H1 (cell line): ENCODE measurements at regions not wholly inside any gene's neighbourhood (a gene's known extent, or its start where the extent isn't known, plus 50 kb on each side); places are given as distances from the start of the nearest gene placed in this dataset.

ENCODE experiments used
- CTCF ChIA-PET: fragments of 300-600 bp; sonication (Branson Sonifier 250); formaldehyde crosslinking; loops from one replicate; lab custom pipeline; 2021; ENCODE audit not compliant: partially characterized antibody; lab: Charles Lee
- POLR2A ChIA-PET: fragments of 300-600 bp; sonication (Branson Sonifier 250); formaldehyde crosslinking; loops from one replicate; lab custom pipeline; 2021; ENCODE audit warnings: inconsistent platforms; ENCODE audit not compliant: partially characterized antibody; lab: Charles Lee
- DNase-seq, 2 experiments: peaks; one replicate each; pipeline versions ENCODE4 v3.0.0 to v3.0.0-alpha.2; 2010 to 2022; ENCODE audit warnings: low spot score in 2 of 2, low read depth in 1 of 2, mixed read lengths in 1 of 2
- FAIRE-seq: peaks from 2 replicates; lab custom pipeline; 2011; peaks lifted over from hg19 to GRCh38; lab: Jason Lieb, UNC
- H2AFZ ChIP-seq: 2 replicates; pipeline ENCODE4 v1.8.1; 2012; ENCODE audit warnings: low read length, inconsistent platforms
- H2AK5ac ChIP-seq: 2 replicates; pipeline ENCODE4 v1.6.1; 2013; ENCODE audit warnings: low read depth, low read length
- H2BK120ac ChIP-seq: replicated peaks from 2 replicates; pipeline ENCODE3; 2013; ENCODE audit warnings: low read depth, low read length, inconsistent platforms
- H2BK12ac ChIP-seq: 2 replicates; pipeline ENCODE4 v1.6.1; 2013; ENCODE audit warnings: low read depth, low read length
- H2BK15ac ChIP-seq: 2 replicates; pipeline ENCODE4 v1.6.1; 2013; ENCODE audit warnings: low read length
- H2BK20ac ChIP-seq: 2 replicates; pipeline ENCODE4 v1.6.1; 2013; ENCODE audit warnings: low read length
- H2BK5ac ChIP-seq: 2 replicates; pipeline ENCODE4 v1.6.1; 2013; ENCODE audit warnings: low read depth, low read length
- H3K14ac ChIP-seq: 2 replicates; pipeline ENCODE4 v1.6.1; 2013; ENCODE audit warnings: inconsistent platforms; ENCODE audit not compliant: insufficient read length
- H3K18ac ChIP-seq: 2 replicates; pipeline ENCODE4 v1.6.1; 2013; ENCODE audit warnings: low read length; ENCODE audit errors: extremely low read depth
- H3K23ac ChIP-seq: 2 replicates; pipeline ENCODE4 v1.6.1; 2013; ENCODE audit warnings: inconsistent platforms; ENCODE audit not compliant: insufficient read length
- H3K23me2 ChIP-seq: 2 replicates; pipeline ENCODE4 v1.6.1; 2013; ENCODE audit warnings: low read depth, low read length
- H3K27ac ChIP-seq: 2 replicates; pipeline ENCODE4 v1.6.1; 2011; ENCODE audit warnings: low read depth, low read length, inconsistent platforms
- H3K27me3 ChIP-seq, 4 experiments: replicated peaks in 1 of 4; 1 replicate in 1 of 4; 2 replicates in 3 of 4; pipeline versions ENCODE4 v1.6.1 to v1.8.1; 2011 to 2013; ENCODE audit warnings: low read length in 3 of 4, mild to moderate bottlenecking in 3 of 4, inconsistent platforms in 2 of 4, mixed read lengths in 2 of 4, moderate library complexity in 1 of 4; ENCODE audit not compliant: control insufficient read depth in 3 of 4, insufficient read depth in 3 of 4; ENCODE audit errors: extremely low read depth in 1 of 4
- H3K36me3 ChIP-seq, 4 experiments: 2 replicates each; pipeline versions ENCODE4 v1.6.1 to v1.8.1; 2011 to 2013; ENCODE audit warnings: mild to moderate bottlenecking in 4 of 4, low read length in 3 of 4, moderate library complexity in 2 of 4, control low read depth in 1 of 4, inconsistent platforms in 1 of 4; ENCODE audit not compliant: insufficient read depth in 4 of 4, control insufficient read depth in 2 of 4
- H3K4ac ChIP-seq: replicated peaks from 2 replicates; pipeline ENCODE3; 2013; ENCODE audit warnings: low read length, low read depth, mixed read lengths, inconsistent platforms; ENCODE audit not compliant: insufficient read length
- H3K4me1 ChIP-seq, 4 experiments: replicated peaks in 1 of 4; 1 replicate in 1 of 4; 2 replicates in 3 of 4; pipeline versions ENCODE4 v1.6.1 to v1.8.1; 2011 to 2013; ENCODE audit warnings: low read length in 3 of 4, inconsistent platforms in 2 of 4, mixed read lengths in 1 of 4; ENCODE audit not compliant: insufficient read depth in 4 of 4, control insufficient read depth in 3 of 4
- H3K4me2 ChIP-seq, 2 experiments: 2 replicates each; pipeline versions ENCODE4 v1.6.1 to v1.8.1; 2011 to 2013; ENCODE audit warnings: low read depth in 2 of 2, low read length in 2 of 2, control low read depth in 1 of 2, inconsistent platforms in 1 of 2, mild to moderate bottlenecking in 1 of 2; ENCODE audit not compliant: insufficient read depth in 1 of 2
- H3K4me3 ChIP-seq, 4 experiments: fragments of 200-600, 300-600 bp in 1 of 4; sonication (generic), shearing (Covaris generic), sonication (Bioruptor Twin) in 1 of 4; 2 replicates each; pipeline versions ENCODE4 v1.5.1 to v1.8.1; 2011 to 2016; ENCODE audit warnings: low read length in 4 of 4, low read depth in 3 of 4, control low read depth in 2 of 4, inconsistent platforms in 2 of 4, mild to moderate bottlenecking in 2 of 4, mixed read lengths in 1 of 4, moderate library complexity in 1 of 4; ENCODE audit not compliant: insufficient read depth in 2 of 4; ENCODE audit errors: extremely low read depth in 1 of 4
- H3K56ac ChIP-seq: replicated peaks from 2 replicates; pipeline ENCODE3; 2013; ENCODE audit warnings: low read depth, mild to moderate bottlenecking, mixed read lengths, low read length, inconsistent platforms; ENCODE audit not compliant: insufficient read length
- H3K79me1 ChIP-seq: 2 replicates; pipeline ENCODE4 v1.6.1; 2013; ENCODE audit warnings: low read depth, low read length, control low read depth
- H3K79me2 ChIP-seq, 2 experiments: 2 replicates each; pipeline versions ENCODE4 v1.6.1 to v1.8.1; 2012 to 2013; ENCODE audit warnings: low read length in 2 of 2, mild to moderate bottlenecking in 2 of 2, inconsistent platforms in 1 of 2; ENCODE audit not compliant: insufficient read depth in 2 of 2, control insufficient read depth in 1 of 2
- H3K9ac ChIP-seq, 4 experiments: replicated peaks in 1 of 4; 1 replicate in 1 of 4; 2 replicates in 3 of 4; pipeline versions ENCODE4 v1.6.1 to v1.8.1; 2011 to 2013; ENCODE audit warnings: low read depth in 3 of 4, low read length in 3 of 4, control low read depth in 2 of 4, mild to moderate bottlenecking in 2 of 4, moderate library complexity in 2 of 4, inconsistent platforms in 1 of 4; ENCODE audit errors: extremely low read depth in 1 of 4
- H3K9me3 ChIP-seq, 2 experiments: 2 replicates each; pipeline versions ENCODE4 v1.6.1 to v1.8.1; 2012 to 2013; ENCODE audit warnings: mild to moderate bottlenecking in 2 of 2, moderate library complexity in 2 of 2, control low read depth in 1 of 2, inconsistent platforms in 1 of 2, low read depth in 1 of 2, low read length in 1 of 2, mixed read lengths in 1 of 2; ENCODE audit not compliant: insufficient read depth in 2 of 2
- H4K20me1 ChIP-seq, 2 experiments: replicated peaks in 1 of 2; 2 replicates each; pipeline versions ENCODE3 to v1.8.1; 2011 to 2013; ENCODE audit warnings: inconsistent platforms in 2 of 2, low read length in 2 of 2, mild to moderate bottlenecking in 1 of 2; ENCODE audit not compliant: insufficient read depth in 2 of 2, control insufficient read depth in 1 of 2
- H4K5ac ChIP-seq: 2 replicates; pipeline ENCODE4 v1.6.1; 2013; ENCODE audit warnings: low read length, low read depth, mixed read lengths, inconsistent platforms; ENCODE audit not compliant: insufficient read length
- H4K8ac ChIP-seq: 2 replicates; pipeline ENCODE4 v1.8.0; 2013; ENCODE audit warnings: mild to moderate bottlenecking, moderate library complexity, low read length, inconsistent platforms; ENCODE audit not compliant: insufficient read depth; ENCODE audit errors: extremely low read depth
- H4K91ac ChIP-seq: replicated peaks from 2 replicates; pipeline ENCODE3; 2013; ENCODE audit warnings: low read length, mixed read lengths, inconsistent platforms; ENCODE audit not compliant: insufficient read length
- ASH2L ChIP-seq: fragments of 200-600, 300-600 bp; sonication (generic); IDR thresholded peaks from one replicate; pipeline ENCODE4 v1.7.1; 2017; ENCODE audit warnings: low read length
- WGBS, 2 experiments: shearing (Covaris generic) in 1 of 2; methylation state at CpG; one replicate each; pipeline versions ENCODE4 v1.1.6 to v1.1.7; 2013 to 2015; ENCODE audit warnings: low lambda C conversion rate in 2 of 2, mixed read lengths in 2 of 2, inconsistent platforms in 1 of 2, low coverage in 1 of 2, missing lambda C conversion rate in 1 of 2; ENCODE audit not compliant: insufficient replicate concordance in 2 of 2, insufficient coverage in 1 of 2, insufficient read length in 1 of 2; ENCODE audit errors: extremely low coverage in 1 of 2, missing lambda C conversion rate in 1 of 2; 5-methylcytosine and 5-hydroxymethylcytosine counted together

DNA sequence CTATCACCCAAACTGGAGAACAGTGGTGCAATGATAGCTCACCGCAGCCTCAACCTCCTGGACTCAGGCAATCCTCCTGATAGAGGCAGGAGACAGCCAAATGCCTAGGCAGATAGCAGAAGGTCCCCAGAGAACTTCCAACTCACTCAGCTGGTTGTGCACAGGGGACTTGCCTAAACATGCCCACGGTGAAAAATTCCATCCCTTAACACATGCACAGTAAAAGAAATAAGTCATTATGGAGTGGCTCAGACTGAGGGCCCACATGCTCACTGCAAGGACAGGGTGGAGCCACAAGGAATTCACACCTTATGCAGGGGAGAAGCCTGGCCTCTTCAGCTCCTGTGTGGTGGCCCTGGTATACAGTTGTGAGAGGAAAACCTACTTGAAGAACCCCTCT is 525.8 kb upstream of the ATP2B1 start:
- H3K4me2 ChIP-seq = no peak overlapping the region
- H3K9me3 ChIP-seq = no peaks in the 10 kb centered on the region; a peak in 1 of 4 replicates
- no peak overlapping the region for H3K4ac ChIP-seq
- H3K36me3 ChIP-seq = no peaks in the 10 kb centered on the region
- peaks cover 0 to 3% (median 0%) of the 10 kb centered on the region in 4 experiments; a peak in 1 of 7 replicates for H3K4me1 ChIP-seq
- H3K4me3 ChIP-seq = no peak overlapping the region
- H3K23me2 ChIP-seq = no peaks in the 10 kb centered on the region
- H3K79me1 ChIP-seq = no peaks in the 10 kb centered on the region
- peak overlapping the region; percentile 23; the same call in 1 of the 2 replicates for H2BK20ac ChIP-seq
- no peak overlapping the region for H3K23ac ChIP-seq
- H3K56ac ChIP-seq = no peak overlapping the region
- H4K5ac ChIP-seq = no peak overlapping the region
- ChIA-PET POLR2A (no interaction called here), CTCF (no interaction called here)
- peak overlapping the region; percentile 39; the same call in 1 of the 2 replicates for H3K18ac ChIP-seq
- H3K27ac ChIP-seq = no peak overlapping the region
- FAIRE-seq = no peak
- no peak for TF ChIP-seq ASH2L
- no peaks in the 10 kb centered on the region for H3K27me3 ChIP-seq
- no peaks in the 10 kb centered on the region for H4K20me1 ChIP-seq
- H4K91ac ChIP-seq = no peak overlapping the region
- no peak overlapping the region for H2BK15ac ChIP-seq
- H2AK5ac ChIP-seq = no peak overlapping the region
- no peaks in the 10 kb centered on the region for H3K79me2 ChIP-seq
- H2BK120ac ChIP-seq = no peak overlapping the region
- peak overlapping the region; percentile 10; the same call in 1 of the 2 replicates for H2AFZ ChIP-seq
- WGBS, 2 experiments = 96% methylated on average over 2 of the region's 2 CpGs; no CpG with 5 or more reads in 1 of the 2 experiments
- no peak for DNase-seq
- H2BK5ac ChIP-seq = no peak overlapping the region; the same call in 1 of the 2 replicates
- H4K8ac ChIP-seq = no peak overlapping the region
- 0 out of 2 replicates have a peak overlapping the region, but pooled peaks have one; percentile 11 for H2BK12ac ChIP-seq
- no peak overlapping the region for H3K14ac ChIP-seq
- no peak overlapping the region for H3K9ac ChIP-seq
